ENCODE measurements at regions not wholly inside any gene's neighbourhood (a gene's known extent, or its start where the extent isn't known, plus 50 kb on each side); places are given as distances from the start of the nearest gene placed in this dataset.

DNA sequence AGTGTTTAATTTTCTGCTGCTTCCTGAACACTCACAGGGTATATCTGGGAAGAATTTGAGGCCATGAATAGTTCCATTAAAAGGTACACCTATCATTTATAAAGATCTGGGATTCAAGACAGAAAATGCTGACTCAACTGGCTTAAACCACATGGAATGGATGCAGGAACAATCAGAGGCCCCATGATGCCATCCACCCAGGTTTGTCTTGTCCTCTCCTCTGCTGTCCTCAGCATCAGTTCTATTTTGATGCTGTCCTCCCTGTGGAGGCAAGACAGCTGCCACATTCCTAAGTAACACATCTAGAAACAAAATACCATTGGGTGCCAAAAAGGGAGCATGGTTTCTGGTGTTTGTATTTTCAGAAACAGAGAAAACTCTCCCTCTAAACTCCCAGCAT lies 143.4 kb downstream of the ELOVL4 start:
- DNase-seq (ENCODE audit: extremely low spot score, unreplicated experiment): no peak
- Mint-ChIP-seq H3K9me3 (ENCODE audit: unreplicated experiment) (no peaks in the 10 kb centered on the region), H3K4me3 (ENCODE audit: unreplicated experiment) (no peak overlapping the region), H3K4me1 (ENCODE audit: unreplicated experiment) (no peaks in the 10 kb centered on the region), H3K27ac (ENCODE audit: unreplicated experiment) (no peak overlapping the region), H3K36me3 (ENCODE audit: unreplicated experiment) (no peaks in the 10 kb centered on the region), H3K27me3 (ENCODE audit: unreplicated experiment) (peaks cover 4% of the 10 kb centered on the region)
- TF ChIP-seq, protein P1, sequence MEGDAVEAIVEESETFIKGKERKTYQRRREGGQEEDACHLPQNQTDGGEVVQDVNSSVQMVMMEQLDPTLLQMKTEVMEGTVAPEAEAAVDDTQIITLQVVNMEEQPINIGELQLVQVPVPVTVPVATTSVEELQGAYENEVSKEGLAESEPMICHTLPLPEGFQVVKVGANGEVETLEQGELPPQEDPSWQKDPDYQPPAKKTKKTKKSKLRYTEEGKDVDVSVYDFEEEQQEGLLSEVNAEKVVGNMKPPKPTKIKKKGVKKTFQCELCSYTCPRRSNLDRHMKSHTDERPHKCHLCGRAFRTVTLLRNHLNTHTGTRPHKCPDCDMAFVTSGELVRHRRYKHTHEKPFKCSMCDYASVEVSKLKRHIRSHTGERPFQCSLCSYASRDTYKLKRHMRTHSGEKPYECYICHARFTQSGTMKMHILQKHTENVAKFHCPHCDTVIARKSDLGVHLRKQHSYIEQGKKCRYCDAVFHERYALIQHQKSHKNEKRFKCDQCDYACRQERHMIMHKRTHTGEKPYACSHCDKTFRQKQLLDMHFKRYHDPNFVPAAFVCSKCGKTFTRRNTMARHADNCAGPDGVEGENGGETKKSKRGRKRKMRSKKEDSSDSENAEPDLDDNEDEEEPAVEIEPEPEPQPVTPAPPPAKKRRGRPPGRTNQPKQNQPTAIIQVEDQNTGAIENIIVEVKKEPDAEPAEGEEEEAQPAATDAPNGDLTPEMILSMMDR (IDR thresholded peaks at IDR 0.05): no peak

DNA sequence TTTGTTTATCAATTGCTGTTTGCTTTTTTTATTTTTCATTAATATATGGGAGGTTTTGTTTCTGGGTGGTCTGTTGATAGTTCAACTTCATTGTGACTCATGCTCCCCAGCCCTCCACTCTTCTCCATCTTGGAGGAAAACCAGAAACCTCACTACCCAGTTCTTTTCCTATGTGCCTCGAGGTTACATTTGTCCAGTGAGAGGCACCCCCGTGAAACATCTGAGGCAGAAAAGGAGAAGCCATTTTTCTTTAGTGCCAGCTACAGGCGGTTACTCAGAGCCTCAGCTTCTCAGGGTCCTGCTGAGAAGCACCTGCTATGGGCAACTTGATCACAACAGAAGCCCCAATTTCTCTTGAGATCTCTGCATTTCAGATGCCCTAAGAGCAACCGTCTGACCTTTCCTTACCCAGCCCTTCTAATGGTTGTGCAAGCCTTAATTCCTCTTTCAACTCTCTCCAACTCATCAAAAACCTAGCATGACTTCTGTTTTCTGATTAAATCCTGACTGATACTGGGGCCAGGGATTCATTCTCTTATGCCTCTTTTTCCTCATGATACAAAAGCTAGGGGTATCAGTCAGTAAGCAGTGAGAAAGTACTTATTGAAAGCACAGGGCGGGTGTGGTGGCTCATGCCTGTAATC lies 144.6 kb downstream of the ELOVL4 start:
- DNase-seq (ENCODE audit: extremely low spot score, unreplicated experiment): no peak
- H3K9me3 Mint-ChIP-seq (ENCODE audit: unreplicated experiment): no peaks in the 10 kb centered on the region

DNA sequence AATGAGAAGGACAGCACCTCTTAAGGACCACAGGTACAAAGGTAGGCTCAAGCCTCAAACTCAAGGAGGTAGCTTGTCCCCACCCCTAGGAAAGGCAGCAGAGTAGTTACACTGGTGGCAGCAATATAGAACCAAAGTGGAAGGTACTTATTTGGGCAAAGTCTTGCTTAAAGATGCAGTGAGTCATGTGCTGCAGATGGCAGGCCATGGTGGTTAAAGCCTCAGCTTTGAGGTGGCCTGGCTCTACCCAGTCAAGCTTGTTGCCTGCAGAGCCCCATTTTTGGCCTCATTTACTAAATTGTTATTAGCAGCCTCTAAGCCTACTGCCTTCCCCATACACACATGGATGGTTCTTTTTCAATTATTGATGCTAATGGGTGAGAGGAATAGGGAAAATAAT lies 146.0 kb downstream of the ELOVL4 start:
- TF ChIP-seq, protein P1 (IDR thresholded peaks at IDR 0.05): no peak
- H3K4me3 Mint-ChIP-seq (ENCODE audit: unreplicated experiment): no peak overlapping the region
- no peaks in the 10 kb centered on the region for H3K27me3 Mint-ChIP-seq (ENCODE audit: unreplicated experiment)
- DNase-seq (ENCODE audit: extremely low spot score, unreplicated experiment): no peak
- H3K9me3 Mint-ChIP-seq (ENCODE audit: unreplicated experiment): no peaks in the 10 kb centered on the region
- no peaks in the 10 kb centered on the region for H3K4me1 Mint-ChIP-seq (ENCODE audit: unreplicated experiment)
- H3K36me3 Mint-ChIP-seq (ENCODE audit: unreplicated experiment): no peaks in the 10 kb centered on the region
- H3K27ac Mint-ChIP-seq (ENCODE audit: unreplicated experiment): no peak overlapping the region

More for the DNA sequence above, 144.6 kb downstream of the ELOVL4 start:
- H3K27ac Mint-ChIP-seq (ENCODE audit: unreplicated experiment): no peak overlapping the region
- TF ChIP-seq, protein P1 (IDR thresholded peaks at IDR 0.05): no peak
- no peaks in the 10 kb centered on the region for H3K4me1 Mint-ChIP-seq (ENCODE audit: unreplicated experiment)
- H3K27me3 Mint-ChIP-seq (ENCODE audit: unreplicated experiment): no peaks in the 10 kb centered on the region
- H3K36me3 Mint-ChIP-seq (ENCODE audit: unreplicated experiment): no peaks in the 10 kb centered on the region
- no peak overlapping the region for H3K4me3 Mint-ChIP-seq (ENCODE audit: unreplicated experiment)

DNA sequence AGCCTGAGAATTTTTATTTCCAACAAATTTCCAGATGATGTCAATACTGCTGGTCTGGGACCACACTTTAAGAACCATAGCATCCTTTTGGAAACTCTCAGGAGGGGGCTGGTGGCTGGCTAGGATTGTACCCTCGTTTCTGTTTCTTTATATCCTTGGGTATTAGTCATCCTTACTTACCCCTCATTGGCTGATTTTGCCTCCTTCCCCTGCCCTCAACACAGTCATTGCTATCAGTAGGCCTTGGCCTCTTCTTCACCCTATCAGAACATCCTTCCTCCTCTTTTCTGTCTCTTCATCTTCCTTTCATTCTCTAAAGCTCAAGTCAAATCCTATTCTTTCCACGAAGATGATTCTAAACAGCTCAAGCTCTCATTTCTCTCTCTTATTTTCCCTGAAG lies 148.5 kb downstream of the ELOVL4 start:
- DNase-seq (ENCODE audit: extremely low spot score, unreplicated experiment): no peak
- no peak overlapping the region for H3K27ac Mint-ChIP-seq (ENCODE audit: unreplicated experiment)
- TF ChIP-seq, protein P1 (IDR thresholded peaks at IDR 0.05): no peak
- H3K4me3 Mint-ChIP-seq (ENCODE audit: unreplicated experiment): no peak overlapping the region
- no peaks in the 10 kb centered on the region for H3K27me3 Mint-ChIP-seq (ENCODE audit: unreplicated experiment)
- H3K4me1 Mint-ChIP-seq (ENCODE audit: unreplicated experiment): no peaks in the 10 kb centered on the region
- no peaks in the 10 kb centered on the region for H3K36me3 Mint-ChIP-seq (ENCODE audit: unreplicated experiment)
- H3K9me3 Mint-ChIP-seq (ENCODE audit: unreplicated experiment): no peaks in the 10 kb centered on the region

DNA sequence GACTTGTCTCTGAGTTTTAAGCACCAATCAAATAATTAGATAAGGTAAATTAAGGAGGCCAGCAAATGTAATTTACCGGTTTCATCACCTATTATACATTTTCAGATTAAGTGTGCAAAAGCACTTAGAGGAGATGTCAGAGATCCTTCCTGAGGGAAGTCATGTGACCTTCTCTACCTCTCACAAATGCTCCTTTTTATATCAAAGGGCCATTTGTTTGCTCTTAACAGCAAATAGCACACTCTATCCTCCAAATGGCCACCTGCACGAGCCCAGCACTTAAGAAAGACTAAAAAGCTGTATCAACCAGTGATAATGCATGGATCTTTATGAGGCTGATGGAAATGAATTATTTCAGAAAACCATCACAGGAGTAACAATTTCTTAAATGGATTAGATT lies 149.4 kb downstream of the ELOVL4 start:
- no peak for DNase-seq (ENCODE audit: extremely low spot score, unreplicated experiment)
- Mint-ChIP-seq H3K9me3 (ENCODE audit: unreplicated experiment) (no peaks in the 10 kb centered on the region), H3K4me1 (ENCODE audit: unreplicated experiment) (no peaks in the 10 kb centered on the region), H3K4me3 (ENCODE audit: unreplicated experiment) (no peak overlapping the region), H3K27me3 (ENCODE audit: unreplicated experiment) (peaks cover 3% of the 10 kb centered on the region), H3K36me3 (ENCODE audit: unreplicated experiment) (no peaks in the 10 kb centered on the region), H3K27ac (ENCODE audit: unreplicated experiment) (no peak overlapping the region)
- TF ChIP-seq, protein P1 (IDR thresholded peaks at IDR 0.05): no peak
